CD4-positive, alpha-beta memory T cell (primary cell): ENCODE measurements at regions not wholly inside any gene's neighbourhood (a gene's known extent, or its start where the extent isn't known, plus 50 kb on each side); places are given as distances from the start of the nearest gene placed in this dataset.

Experiments used
- CTCF ChIA-PET: fragments of 350-600 bp; sonication (Branson Sonifier 250); formaldehyde crosslinking; loops from one replicate; lab custom pipeline; 2021; ENCODE audit warnings: inconsistent platforms; ENCODE audit not compliant: partially characterized antibody; lab: Charles Lee
- POLR2A ChIA-PET: fragments of 350-600 bp; sonication (Branson Sonifier 250); formaldehyde crosslinking; loops from one replicate; lab custom pipeline; 2021; ENCODE audit not compliant: partially characterized antibody; lab: Charles Lee
- DNase-seq, 5 donors: peaks; one replicate each; pipeline versions ENCODE4 v3.0.0 to v3.0.0-alpha.2; 2020 to 2022; ENCODE audit warnings: mixed read lengths in 1 of 5
- H3K27ac ChIP-seq: one replicate; pipeline ENCODE4 v1.7.0; 2013; ENCODE audit warnings: low read depth, low read length
- H3K27me3 ChIP-seq: 2 replicates; pipeline ENCODE4 v1.7.0; 2013; ENCODE audit warnings: mild to moderate bottlenecking, low read length, moderate library complexity; ENCODE audit not compliant: insufficient read depth
- H3K36me3 ChIP-seq: 2 replicates; pipeline ENCODE4 v1.7.0; 2013; ENCODE audit warnings: mild to moderate bottlenecking, low read length, moderate library complexity; ENCODE audit not compliant: insufficient read depth
- H3K4me1 ChIP-seq: 2 replicates; pipeline ENCODE4 v1.7.0; 2013; ENCODE audit warnings: mild to moderate bottlenecking, low read length, moderate library complexity; ENCODE audit not compliant: insufficient read depth
- H3K4me3 ChIP-seq, 2 donors: one replicate each; pipeline ENCODE4 v1.7.0; 2013; ENCODE audit warnings: low read length in 2 of 2, mild to moderate bottlenecking in 1 of 2
- H3K9me3 ChIP-seq, 2 donors: one replicate each; pipeline ENCODE4 v1.7.0; 2013; ENCODE audit warnings: low read length in 2 of 2, control low read depth in 1 of 2; ENCODE audit not compliant: control insufficient read depth in 1 of 2
- H3K27ac Mint-ChIP-seq, 7 donors: one replicate each; pipeline ENCODE4 v1.8.0; 2020 to 2021; ENCODE audit warnings: mixed read lengths in 7 of 7, mild to moderate bottlenecking in 6 of 7, inconsistent platforms in 3 of 7, moderate library complexity in 3 of 7
- H3K27me3 Mint-ChIP-seq, 2 donors: one replicate each; pipeline ENCODE4 v1.8.0; 2020 to 2021; ENCODE audit warnings: mixed read lengths in 2 of 2
- H3K36me3 Mint-ChIP-seq, 2 donors: one replicate each; pipeline ENCODE4 v1.8.0; 2020 to 2021; ENCODE audit warnings: mixed read lengths in 2 of 2, inconsistent platforms in 1 of 2, mild to moderate bottlenecking in 1 of 2
- H3K4me1 Mint-ChIP-seq, 4 donors: one replicate each; pipeline ENCODE4 v1.8.0; 2020 to 2021; ENCODE audit warnings: mixed read lengths in 4 of 4, mild to moderate bottlenecking in 1 of 4
- H3K4me3 Mint-ChIP-seq, 8 donors: one replicate each; pipeline ENCODE4 v1.8.0; 2020 to 2021; ENCODE audit warnings: mixed read lengths in 8 of 8, mild to moderate bottlenecking in 7 of 8, moderate library complexity in 6 of 8, inconsistent platforms in 3 of 8
- H3K9me3 Mint-ChIP-seq, 8 donors: one replicate each; pipeline ENCODE4 v1.8.0; 2020 to 2021; ENCODE audit warnings: mixed read lengths in 8 of 8, mild to moderate bottlenecking in 5 of 8, inconsistent platforms in 3 of 8, moderate library complexity in 1 of 8
- intact Hi-C: fragments of 100-400 bp; cut with micrococcal nuclease; formaldehyde crosslinking; loops from one replicate; pipeline ENCODE4 v1.15.1; 2023

GRCh38 chr12:132395908-132396305 lies 66.5 kb upstream of the GALNT9 start:
- Histone ChIP-seq H3K36me3 (no peaks in the 10 kb centered on the region), H3K9me3 (no peaks in the 10 kb centered on the region), H3K4me1 (no peaks in the 10 kb centered on the region), H3K27me3 (no peaks in the 10 kb centered on the region), H3K27ac (no peak overlapping the region), H3K4me3 (no peak overlapping the region)
- DNase-seq: no peak
- Mint-ChIP-seq H3K27ac (no peak overlapping the region), H3K4me1 (no peaks in the 10 kb centered on the region), H3K27me3 (peaks cover 3 to 11% of the 10 kb centered on the region in 2 donors), H3K9me3 (no peaks in the 10 kb centered on the region), H3K36me3 (no peaks in the 10 kb centered on the region), H3K4me3 (no peak overlapping the region)
- intact Hi-C loops: no loop called here
- CTCF ChIA-PET: interaction anchor here (0.6 kb wide), 1 partner anchor 283 kb away, joined by 6 read pairs; no protein-coding TSS in a partner anchor
- POLR2A ChIA-PET: no interaction called here

GRCh38 chr12:132395192-132395907 lies 66.0 kb upstream of the GALNT9 start:
- no peak overlapping the region for H3K4me3 ChIP-seq
- intact Hi-C loops: no loop called here
- Mint-ChIP-seq H3K9me3 (no peaks in the 10 kb centered on the region), H3K4me3 (no peak overlapping the region), H3K36me3 (no peaks in the 10 kb centered on the region), H3K27me3 (peaks cover 3 to 10% of the 10 kb centered on the region in 2 donors), H3K27ac (no peak overlapping the region), H3K4me1 (no peaks in the 10 kb centered on the region)
- H3K36me3 ChIP-seq: no peaks in the 10 kb centered on the region
- H3K27me3 ChIP-seq: no peaks in the 10 kb centered on the region
- no peaks in the 10 kb centered on the region for H3K4me1 ChIP-seq
- H3K27ac ChIP-seq: no peak overlapping the region
- ChIA-PET POLR2A (no interaction called here), CTCF (no interaction called here)
- H3K9me3 ChIP-seq: no peaks in the 10 kb centered on the region
- no peak for DNase-seq

- H3K4me3 ChIP-seq: no peak overlapping the region
- H3K27me3 Mint-ChIP-seq: peaks cover 3 to 10% of the 10 kb centered on the region in 2 donors
- CTCF ChIA-PET: no interaction called here
- no peak overlapping the region for H3K27ac Mint-ChIP-seq
- H3K4me1 Mint-ChIP-seq: no peaks in the 10 kb centered on the region
- POLR2A ChIA-PET: no interaction called here
- no peaks in the 10 kb centered on the region for H3K36me3 ChIP-seq
- no peaks in the 10 kb centered on the region for H3K9me3 ChIP-seq
- no peak overlapping the region for H3K4me3 Mint-ChIP-seq
- no peaks in the 10 kb centered on the region for H3K27me3 ChIP-seq
- H3K36me3 Mint-ChIP-seq: no peaks in the 10 kb centered on the region
- H3K9me3 Mint-ChIP-seq: no peaks in the 10 kb centered on the region
- intact Hi-C loops: no loop called here
- H3K27ac ChIP-seq: no peak overlapping the region
- no peaks in the 10 kb centered on the region for H3K4me1 ChIP-seq
- DNase-seq: no peak
Observed at GRCh38 chr12:132393991-132394949, 64.9 kb upstream of the GALNT9 start.

GRCh38 chr12:132393245-132393795 lies 63.9 kb upstream of the GALNT9 start:
- no peaks in the 10 kb centered on the region for H3K9me3 Mint-ChIP-seq
- Histone ChIP-seq H3K36me3 (no peaks in the 10 kb centered on the region), H3K27ac (no peak overlapping the region), H3K9me3 (no peaks in the 10 kb centered on the region), H3K4me3 (no peak overlapping the region), H3K27me3 (no peaks in the 10 kb centered on the region), H3K4me1 (no peaks in the 10 kb centered on the region)
- H3K27ac Mint-ChIP-seq: no peak overlapping the region
- POLR2A ChIA-PET: no interaction called here
- intact Hi-C loops: no loop called here
- no peak for DNase-seq
- no peaks in the 10 kb centered on the region for H3K36me3 Mint-ChIP-seq
- no peak overlapping the region for H3K4me3 Mint-ChIP-seq
- peaks cover 1 to 10% of the 10 kb centered on the region in 2 donors for H3K27me3 Mint-ChIP-seq
- CTCF ChIA-PET: no interaction called here
- H3K4me1 Mint-ChIP-seq: no peaks in the 10 kb centered on the region

- H3K4me1 Mint-ChIP-seq: no peaks in the 10 kb centered on the region
- no peaks in the 10 kb centered on the region for H3K4me1 ChIP-seq
- no peak overlapping the region for H3K4me3 Mint-ChIP-seq
- peaks cover 0 to 10% of the 10 kb centered on the region in 2 donors for H3K27me3 Mint-ChIP-seq
- H3K27me3 ChIP-seq: no peaks in the 10 kb centered on the region
- intact Hi-C loops: no loop called here
- POLR2A ChIA-PET: no interaction called here
- H3K27ac ChIP-seq: no peak overlapping the region
- no peak for DNase-seq
- no peak overlapping the region for H3K27ac Mint-ChIP-seq
- no peaks in the 10 kb centered on the region for H3K9me3 ChIP-seq
- no peak overlapping the region for H3K4me3 ChIP-seq
- H3K36me3 Mint-ChIP-seq: no peaks in the 10 kb centered on the region
- CTCF ChIA-PET: no interaction called here
- no peaks in the 10 kb centered on the region for H3K9me3 Mint-ChIP-seq
- H3K36me3 ChIP-seq: no peaks in the 10 kb centered on the region
Observed at GRCh38 chr12:132392389-132393244, 63.2 kb upstream of the GALNT9 start.

- Histone ChIP-seq H3K4me3 (no peak overlapping the region), H3K27ac (no peak overlapping the region), H3K27me3 (no peaks in the 10 kb centered on the region), H3K36me3 (no peaks in the 10 kb centered on the region), H3K4me1 (no peaks in the 10 kb centered on the region), H3K9me3 (no peaks in the 10 kb centered on the region)
- Mint-ChIP-seq H3K4me1 (no peaks in the 10 kb centered on the region), H3K27me3 (peaks cover 4 to 10% of the 10 kb centered on the region in 2 donors), H3K36me3 (no peaks in the 10 kb centered on the region), H3K4me3 (no peak overlapping the region), H3K9me3 (no peaks in the 10 kb centered on the region), H3K27ac (no peak overlapping the region)
- CTCF ChIA-PET: no interaction called here
- intact Hi-C loops: no loop called here
- POLR2A ChIA-PET: no interaction called here
- no peak for DNase-seq
Observed at GRCh38 chr12:132391326-132392041, 62.1 kb upstream of the GALNT9 start.
